H9 (cell line): ENCODE measurements at regions not wholly inside any gene's neighbourhood (a gene's known extent, or its start where the extent isn't known, plus 50 kb on each side); places are given as distances from the start of the nearest gene placed in this dataset.

Experiments
- DNase-seq: peaks from one replicate; pipeline ENCODE4 v3.0.0-alpha.2; 2017
- H2AFZ ChIP-seq: one replicate; pipeline ENCODE4 v1.6.1; 2013; ENCODE audit warnings: mild to moderate bottlenecking, low read length, control low read depth, moderate library complexity
- H2AK5ac ChIP-seq: 2 replicates; pipeline ENCODE4 v1.6.1; 2013; ENCODE audit warnings: low read length, control low read depth, mixed read lengths; ENCODE audit not compliant: insufficient read length
- H2BK120ac ChIP-seq: one replicate; pipeline ENCODE4 v1.6.1; 2013; ENCODE audit warnings: low read depth, mild to moderate bottlenecking, low read length, control low read depth, inconsistent platforms; ENCODE audit not compliant: poor library complexity, severe bottlenecking
- H2BK12ac ChIP-seq: 2 replicates; pipeline ENCODE4 v1.6.1; 2013; ENCODE audit warnings: low read length, control low read depth, mixed read lengths, low read depth; ENCODE audit not compliant: insufficient read length
- H2BK15ac ChIP-seq: 2 replicates; pipeline ENCODE4 v1.6.1; 2013; ENCODE audit warnings: low read depth, low read length, control low read depth
- H2BK20ac ChIP-seq: one replicate; pipeline ENCODE4 v1.6.1; 2013; ENCODE audit warnings: low read depth, mild to moderate bottlenecking, low read length, control low read depth, inconsistent platforms; ENCODE audit not compliant: poor library complexity, severe bottlenecking
- H2BK5ac ChIP-seq: 2 replicates; pipeline ENCODE4 v1.6.1; 2013; ENCODE audit warnings: low read length, control low read depth, mixed read lengths; ENCODE audit not compliant: insufficient read length
- H3K14ac ChIP-seq: 2 replicates; pipeline ENCODE4 v1.6.1; 2013; ENCODE audit warnings: low read length, control low read depth; ENCODE audit not compliant: insufficient read depth
- H3K18ac ChIP-seq: 2 replicates; pipeline ENCODE4 v1.6.1; 2013; ENCODE audit warnings: low read depth, mild to moderate bottlenecking, mixed read lengths, low read length, control low read depth; ENCODE audit not compliant: insufficient read length
- H3K23ac ChIP-seq: 2 replicates; pipeline ENCODE4 v1.6.1; 2013; ENCODE audit warnings: low read length, control low read depth, mixed read lengths, low read depth; ENCODE audit not compliant: insufficient read length
- H3K23me2 ChIP-seq: 2 replicates; pipeline ENCODE4 v1.6.1; 2013; ENCODE audit warnings: low read depth, mild to moderate bottlenecking, mixed read lengths, low read length, control low read depth; ENCODE audit not compliant: insufficient read length, poor library complexity, severe bottlenecking
- H3K27ac ChIP-seq: 2 replicates; pipeline ENCODE4 v1.5.1; 2013; ENCODE audit warnings: low read length, control low read depth, mixed read lengths, low read depth; ENCODE audit not compliant: insufficient read length
- H3K27me3 ChIP-seq: 2 replicates; pipeline ENCODE4 v1.6.1; 2013; ENCODE audit warnings: low read length, control low read depth, inconsistent platforms; ENCODE audit not compliant: insufficient read depth
- H3K4ac ChIP-seq: 2 replicates; pipeline ENCODE4 v1.6.1; 2013; ENCODE audit warnings: low read depth, mild to moderate bottlenecking, control low read depth, inconsistent platforms, low read length, moderate library complexity
- H3K4me1 ChIP-seq: 2 replicates; pipeline ENCODE4 v1.6.1; 2013; ENCODE audit warnings: low read length, control low read depth, inconsistent platforms; ENCODE audit not compliant: insufficient read depth
- H3K4me2 ChIP-seq: 2 replicates; pipeline ENCODE4 v1.6.1; 2013; ENCODE audit warnings: low read length, control low read depth, mixed read lengths; ENCODE audit not compliant: insufficient read length, insufficient read depth
- H3K56ac ChIP-seq: 2 replicates; pipeline ENCODE4 v1.6.1; 2013; ENCODE audit warnings: low read depth, mild to moderate bottlenecking, mixed read lengths, low read length, control low read depth; ENCODE audit not compliant: insufficient read length
- H3K79me1 ChIP-seq: 2 replicates; pipeline ENCODE4 v1.6.1; 2013; ENCODE audit warnings: low read depth, mild to moderate bottlenecking, moderate library complexity, low read length, control low read depth, inconsistent platforms; ENCODE audit not compliant: insufficient read depth, poor library complexity, severe bottlenecking
- H3K79me2 ChIP-seq: 2 replicates; pipeline ENCODE4 v1.6.1; 2013; ENCODE audit warnings: low read length, control low read depth, inconsistent platforms; ENCODE audit not compliant: insufficient read depth
- H3K9ac ChIP-seq: 2 replicates; pipeline ENCODE4 v1.6.1; 2013; ENCODE audit warnings: low read length, control low read depth, mixed read lengths; ENCODE audit not compliant: insufficient read length; ENCODE audit errors: extremely low read depth
- H3K9me3 ChIP-seq: one replicate; pipeline ENCODE4 v1.6.1; 2013; ENCODE audit warnings: low read depth, low read length, inconsistent platforms; ENCODE audit not compliant: control insufficient read depth
- H3T11ph ChIP-seq: one replicate; pipeline ENCODE4 v1.6.1; 2013; ENCODE audit warnings: mild to moderate bottlenecking, low read length, control low read depth, inconsistent platforms
- H4K20me1 ChIP-seq: one replicate; pipeline ENCODE4 v1.6.1; 2013; ENCODE audit not compliant: control insufficient read depth, insufficient read length, insufficient read depth
- H4K5ac ChIP-seq: 2 replicates; pipeline ENCODE4 v1.6.1; 2013; ENCODE audit warnings: low read depth, mild to moderate bottlenecking, mixed read lengths, low read length, control low read depth; ENCODE audit not compliant: insufficient read length
- H4K8ac ChIP-seq: replicated peaks from 2 replicates; pipeline ENCODE4 v1.6.1; 2013; ENCODE audit warnings: low read length, control low read depth, mixed read lengths, low read depth; ENCODE audit not compliant: insufficient read length
- H4K91ac ChIP-seq: 2 replicates; pipeline ENCODE4 v1.6.1; 2013; ENCODE audit warnings: low read depth, mild to moderate bottlenecking, moderate library complexity, mixed read lengths, low read length, control low read depth; ENCODE audit not compliant: insufficient read length
- H3K27ac Mint-ChIP-seq, 3 experiments: 2 replicates in 2 of 3; 3 replicates in 1 of 3; pipeline ENCODE4 v1.8.0; 2020 to 2021; ENCODE audit warnings: mixed read lengths in 3 of 3, mild to moderate bottlenecking in 1 of 3, moderate library complexity in 1 of 3
- H3K27me3 Mint-ChIP-seq: 2 replicates; pipeline ENCODE4 v1.8.0; 2021; ENCODE audit warnings: low read depth, mild to moderate bottlenecking, moderate library complexity, mixed read lengths
- H3K36me3 Mint-ChIP-seq, 3 experiments: 2 replicates in 2 of 3; 3 replicates in 1 of 3; pipeline ENCODE4 v1.8.0; 2020 to 2021; ENCODE audit warnings: low read depth in 3 of 3, mixed read lengths in 3 of 3; ENCODE audit not compliant: insufficient read depth in 1 of 3
- H3K4me1 Mint-ChIP-seq, 2 experiments: 2 replicates each; pipeline ENCODE4 v1.8.0; 2020; ENCODE audit warnings: mixed read lengths in 2 of 2
- H3K4me3 Mint-ChIP-seq, 2 experiments: 2 replicates in 1 of 2; 3 replicates in 1 of 2; pipeline ENCODE4 v1.8.0; 2020 to 2021; ENCODE audit warnings: mild to moderate bottlenecking in 2 of 2, mixed read lengths in 2 of 2, moderate library complexity in 1 of 2
- H3K9me3 Mint-ChIP-seq, 2 experiments: 2 replicates in 1 of 2; 3 replicates in 1 of 2; pipeline ENCODE4 v1.8.0; 2020; ENCODE audit warnings: mild to moderate bottlenecking in 2 of 2, mixed read lengths in 2 of 2, moderate library complexity in 1 of 2
- WGBS: extraction: QIAGEN DNeasy Blood & Tissue Kit; methylation state at CpG from one replicate; pipeline ENCODE4 v1.1.7; 2013; ENCODE audit warnings: missing lambda C conversion rate, low lambda C conversion rate, mixed read lengths; ENCODE audit not compliant: insufficient read length; ENCODE audit errors: extremely low coverage; 5-methylcytosine and 5-hydroxymethylcytosine counted together
- TF ChIP-seq, protein P1 (sequence below): fragments of 200-600 bp; sonication (generic); conservative IDR thresholded peaks from 3 replicates; pipeline ENCODE4 v1.8.0; 2021; ENCODE audit warnings: antibody characterized with exemption, mild to moderate bottlenecking

DNA sequence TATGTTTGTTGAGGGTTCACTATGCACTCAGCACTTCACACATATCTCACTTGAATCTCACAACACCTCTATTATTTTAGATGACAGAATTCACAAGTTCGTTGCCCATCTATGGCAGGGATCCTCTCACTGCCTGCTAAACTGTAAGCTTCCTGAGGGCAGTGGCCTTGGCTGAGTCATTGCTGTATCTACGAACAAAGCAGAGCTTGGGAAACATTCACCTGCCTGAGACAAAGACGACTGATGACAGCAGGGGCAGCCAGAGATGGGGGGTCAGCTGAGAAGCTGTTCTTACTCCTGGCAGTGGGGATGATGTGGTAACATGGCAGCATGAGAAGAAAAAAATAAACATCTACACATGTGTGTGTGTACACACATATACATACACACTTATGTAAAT is 125.5 kb upstream of the NMNAT3 start:
- Histone ChIP-seq H3K18ac (no peak overlapping the region), H3K4me1 (no peaks in the 10 kb centered on the region), H3K9me3 (no peaks in the 10 kb centered on the region), H3K14ac (no peak overlapping the region), H2BK20ac (no peak overlapping the region), H2AK5ac (no peak overlapping the region), H3K9ac (no peak overlapping the region), H3K4me2 (no peak overlapping the region), H3K23ac (no peak overlapping the region), H3K79me2 (no peaks in the 10 kb centered on the region), H3K56ac (no peak overlapping the region), H2BK5ac (no peak overlapping the region), H2BK12ac (no peak overlapping the region), H3K79me1 (no peaks in the 10 kb centered on the region), H2BK15ac (no peak overlapping the region), H3K27me3 (no peaks in the 10 kb centered on the region), H3K23me2 (no peaks in the 10 kb centered on the region), H4K5ac (no peak overlapping the region), H4K8ac (no peak overlapping the region), H3K27ac (no peak overlapping the region), H3K4ac (no peak overlapping the region), H3T11ph (no peak overlapping the region), H2AFZ (no peak overlapping the region), H4K20me1 (no peaks in the 10 kb centered on the region), H2BK120ac (no peak overlapping the region), H4K91ac (no peak overlapping the region)
- peaks cover 1% of the 10 kb centered on the region for H3K27me3 Mint-ChIP-seq
- DNase-seq = no peak
- TF ChIP-seq, protein P1, sequence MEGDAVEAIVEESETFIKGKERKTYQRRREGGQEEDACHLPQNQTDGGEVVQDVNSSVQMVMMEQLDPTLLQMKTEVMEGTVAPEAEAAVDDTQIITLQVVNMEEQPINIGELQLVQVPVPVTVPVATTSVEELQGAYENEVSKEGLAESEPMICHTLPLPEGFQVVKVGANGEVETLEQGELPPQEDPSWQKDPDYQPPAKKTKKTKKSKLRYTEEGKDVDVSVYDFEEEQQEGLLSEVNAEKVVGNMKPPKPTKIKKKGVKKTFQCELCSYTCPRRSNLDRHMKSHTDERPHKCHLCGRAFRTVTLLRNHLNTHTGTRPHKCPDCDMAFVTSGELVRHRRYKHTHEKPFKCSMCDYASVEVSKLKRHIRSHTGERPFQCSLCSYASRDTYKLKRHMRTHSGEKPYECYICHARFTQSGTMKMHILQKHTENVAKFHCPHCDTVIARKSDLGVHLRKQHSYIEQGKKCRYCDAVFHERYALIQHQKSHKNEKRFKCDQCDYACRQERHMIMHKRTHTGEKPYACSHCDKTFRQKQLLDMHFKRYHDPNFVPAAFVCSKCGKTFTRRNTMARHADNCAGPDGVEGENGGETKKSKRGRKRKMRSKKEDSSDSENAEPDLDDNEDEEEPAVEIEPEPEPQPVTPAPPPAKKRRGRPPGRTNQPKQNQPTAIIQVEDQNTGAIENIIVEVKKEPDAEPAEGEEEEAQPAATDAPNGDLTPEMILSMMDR = no peak
- no peaks in the 10 kb centered on the region for H3K36me3 Mint-ChIP-seq
- no peak overlapping the region for H3K27ac Mint-ChIP-seq
- H3K4me3 Mint-ChIP-seq = no peak overlapping the region
- no CpG with 5 or more reads among the region's 3 CpGs for WGBS
- no peaks in the 10 kb centered on the region; a peak in 2 of 5 replicates for H3K9me3 Mint-ChIP-seq
- H3K4me1 Mint-ChIP-seq = no peaks in the 10 kb centered on the region
